Mucosa of descending colon (tissue), 3 donors: ENCODE measurements at regions not wholly inside any gene's neighbourhood (a gene's known extent, or its start where the extent isn't known, plus 50 kb on each side); places are given as distances from the start of the nearest gene placed in this dataset.

Experiments used
- ATAC-seq: fragments of 200-7000 bp; cut with Tn5 transposase; one replicate; pipeline ENCODE4 v1.9.1; 2020; ENCODE audit warnings: mild to moderate bottlenecking, moderate library complexity
- DNase-seq, 3 donors: peaks; one replicate each; pipeline ENCODE4 v3.0.0-alpha.2; 2020
- H3K36me3 ChIP-seq: fragments of 200-600 bp; one replicate; pipeline ENCODE4 v1.8.0; 2021; ENCODE audit warnings: low read depth, mild to moderate bottlenecking
- H3K4me1 ChIP-seq: fragments of 200-600 bp; one replicate; pipeline ENCODE4 v1.8.0; 2021; ENCODE audit warnings: low read depth, mild to moderate bottlenecking
- H3K4me3 ChIP-seq: fragments of 200-600 bp; one replicate; pipeline ENCODE4 v1.8.0; 2021; ENCODE audit warnings: mild to moderate bottlenecking
- H3K9me3 ChIP-seq: fragments of 200-600 bp; one replicate; pipeline ENCODE4 v1.8.0; 2021; ENCODE audit warnings: mild to moderate bottlenecking
- CTCF ChIP-seq: fragments of 200-600 bp; IDR thresholded peaks from one replicate; pipeline ENCODE4 v1.8.0; 2022; ENCODE audit warnings: antibody characterized with exemption, mild to moderate bottlenecking
- intact Hi-C, 2 donors: fragments of 100-400 bp; cut with DNase I in 1 of 2; cut with micrococcal nuclease in 1 of 2; formaldehyde crosslinking; loops; one replicate each; pipeline versions ENCODE4 v1.11.0 to v1.11.1; 2022; cut with DNase I, micrococcal nuclease
- donor health status: DM: no; HTN: no; CAD: no; lungs with moderate emphysema.
- donor health status: DM: no; HTN: no; CAD: no.
- donor health status: DM: no; HTN: yes; CAD: no.

- no peak overlapping the region for H3K4me3 ChIP-seq
- ATAC-seq, result no peak
- H3K36me3 ChIP-seq, result no peaks in the 10 kb centered on the region
- no peaks in the 10 kb centered on the region for H3K4me1 ChIP-seq
- peaks cover 22% of the 10 kb centered on the region for H3K9me3 ChIP-seq
- DNase-seq, result no peak
- intact Hi-C loops, result no loop called here
- no peak for TF ChIP-seq CTCF
Measured at GRCh38 chr14:48874711-48875110, 711.5 kb downstream of the RPS29 start.

GRCh38 chr14:48857366-48857765 lies 728.8 kb downstream of the RPS29 start:
- ATAC-seq (no peak), DNase-seq (no peak)
- Histone ChIP-seq H3K9me3 (peaks cover 12% of the 10 kb centered on the region), H3K4me1 (no peaks in the 10 kb centered on the region), H3K4me3 (no peak overlapping the region), H3K36me3 (no peaks in the 10 kb centered on the region)
- no peak for TF ChIP-seq CTCF
- intact Hi-C loops, result no loop called here

GRCh38 chr14:48853159-48853558 lies 733.0 kb downstream of the RPS29 start:
- TF ChIP-seq CTCF, result no peak
- ATAC-seq (no peak), DNase-seq (no peak)
- intact Hi-C loops, result no loop called here
- Histone ChIP-seq H3K9me3 (peaks cover 13% of the 10 kb centered on the region), H3K36me3 (no peaks in the 10 kb centered on the region), H3K4me1 (no peaks in the 10 kb centered on the region), H3K4me3 (no peak overlapping the region)

GRCh38 chr14:48849741-48850322 lies 736.3 kb downstream of the RPS29 start:
- Histone ChIP-seq H3K9me3 (peaks cover 13% of the 10 kb centered on the region), H3K4me3 (no peak overlapping the region), H3K36me3 (no peaks in the 10 kb centered on the region), H3K4me1 (no peaks in the 10 kb centered on the region)
- DNase-seq, result no peak
- no peak for ATAC-seq
- intact Hi-C loops, result no loop called here
- TF ChIP-seq CTCF, result no peak

GRCh38 chr14:48842785-48843184 lies 743.4 kb downstream of the RPS29 start:
- no peak for TF ChIP-seq CTCF
- ATAC-seq, result no peak
- Histone ChIP-seq H3K36me3 (no peaks in the 10 kb centered on the region), H3K4me1 (no peaks in the 10 kb centered on the region), H3K4me3 (no peak overlapping the region), H3K9me3 (peaks cover 4% of the 10 kb centered on the region)
- intact Hi-C loops, result no loop called here
- no peak for DNase-seq

GRCh38 chr14:48826058-48826457 lies 760.1 kb downstream of the RPS29 start:
- peaks cover 21% of the 10 kb centered on the region for H3K9me3 ChIP-seq
- no peak overlapping the region for H3K4me3 ChIP-seq
- TF ChIP-seq CTCF, result no peak
- H3K36me3 ChIP-seq, result no peaks in the 10 kb centered on the region
- H3K4me1 ChIP-seq, result no peaks in the 10 kb centered on the region
- DNase-seq (no peak), ATAC-seq (no peak)
- intact Hi-C loops, result no loop called here
